ENCODE measurements at regions not wholly inside any gene's neighbourhood (a gene's known extent, or its start where the extent isn't known, plus 50 kb on each side); places are given as distances from the start of the nearest gene placed in this dataset.

GRCh38 chr3:64860536-64860870 is 172.7 kb upstream of the ADAMTS9 start:
- TF ChIP-seq, protein P1, sequence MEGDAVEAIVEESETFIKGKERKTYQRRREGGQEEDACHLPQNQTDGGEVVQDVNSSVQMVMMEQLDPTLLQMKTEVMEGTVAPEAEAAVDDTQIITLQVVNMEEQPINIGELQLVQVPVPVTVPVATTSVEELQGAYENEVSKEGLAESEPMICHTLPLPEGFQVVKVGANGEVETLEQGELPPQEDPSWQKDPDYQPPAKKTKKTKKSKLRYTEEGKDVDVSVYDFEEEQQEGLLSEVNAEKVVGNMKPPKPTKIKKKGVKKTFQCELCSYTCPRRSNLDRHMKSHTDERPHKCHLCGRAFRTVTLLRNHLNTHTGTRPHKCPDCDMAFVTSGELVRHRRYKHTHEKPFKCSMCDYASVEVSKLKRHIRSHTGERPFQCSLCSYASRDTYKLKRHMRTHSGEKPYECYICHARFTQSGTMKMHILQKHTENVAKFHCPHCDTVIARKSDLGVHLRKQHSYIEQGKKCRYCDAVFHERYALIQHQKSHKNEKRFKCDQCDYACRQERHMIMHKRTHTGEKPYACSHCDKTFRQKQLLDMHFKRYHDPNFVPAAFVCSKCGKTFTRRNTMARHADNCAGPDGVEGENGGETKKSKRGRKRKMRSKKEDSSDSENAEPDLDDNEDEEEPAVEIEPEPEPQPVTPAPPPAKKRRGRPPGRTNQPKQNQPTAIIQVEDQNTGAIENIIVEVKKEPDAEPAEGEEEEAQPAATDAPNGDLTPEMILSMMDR (IDR thresholded peaks at IDR 0.05; ENCODE audit: low read depth, low read length), result no peak
- no peak for DNase-seq (ENCODE audit: extremely low read depth, low read depth)

GRCh38 chr3:64859625-64860535 is 172.1 kb upstream of the ADAMTS9 start:
- TF ChIP-seq, protein P1 (IDR thresholded peaks at IDR 0.05; ENCODE audit: low read depth, low read length), result no peak
- DNase-seq (ENCODE audit: extremely low read depth, low read depth), result no peak

DNA sequence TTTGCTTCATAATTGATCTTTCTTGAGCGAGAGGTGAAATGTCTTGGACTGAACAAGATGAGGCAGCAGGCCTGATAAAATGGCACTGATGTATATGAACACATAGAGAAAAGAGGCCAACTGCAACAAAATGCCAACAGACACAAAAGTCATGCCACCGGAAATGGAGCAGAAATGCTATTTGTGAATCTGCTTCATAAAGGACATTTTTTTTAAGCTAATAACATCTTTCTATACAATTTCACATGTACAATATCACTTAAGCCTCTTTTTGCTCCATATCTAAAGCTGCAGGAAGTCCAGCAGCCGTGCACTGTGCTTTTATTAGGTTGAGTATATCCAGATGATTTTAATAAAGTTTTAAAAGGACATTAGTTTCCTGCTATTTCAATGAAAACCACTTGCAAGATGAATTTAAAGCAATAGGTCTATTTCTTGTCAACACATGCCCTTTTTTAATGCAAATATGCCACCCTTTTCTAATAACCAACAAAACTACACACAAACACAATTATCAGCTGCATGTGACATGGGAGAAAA is 169.2 kb upstream of the ADAMTS9 start:
- no peak for DNase-seq (ENCODE audit: extremely low read depth, low read depth)
- TF ChIP-seq, protein P1 (IDR thresholded peaks at IDR 0.05; ENCODE audit: low read depth, low read length), result no peak

DNA sequence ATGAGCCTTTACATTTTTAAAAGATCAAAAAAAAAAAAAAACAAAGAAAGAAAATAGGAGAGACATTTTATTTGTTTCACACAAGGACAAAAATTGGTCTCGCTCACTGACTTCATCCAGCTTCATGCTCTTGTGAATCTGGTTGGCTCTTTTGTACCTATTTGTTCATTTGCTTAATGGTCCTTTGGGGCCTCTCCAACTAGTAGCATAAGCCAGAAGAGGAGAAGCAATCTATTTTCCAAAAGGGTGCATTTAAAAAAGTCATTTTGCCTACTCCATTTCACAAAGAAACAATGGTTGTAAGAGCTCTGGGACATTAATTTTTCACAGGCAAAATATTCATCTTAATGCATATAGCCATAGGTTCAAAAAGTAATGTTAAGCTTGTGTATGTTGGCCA is 168.3 kb upstream of the ADAMTS9 start:
- DNase-seq (ENCODE audit: extremely low read depth, low read depth), result no peak

GRCh38 chr3:64853456-64853855 is 165.7 kb upstream of the ADAMTS9 start:
- TF ChIP-seq, protein P1 (IDR thresholded peaks at IDR 0.05; ENCODE audit: low read depth, low read length), result no peak
- no peak for DNase-seq (ENCODE audit: extremely low read depth, low read depth)

More for the DNA sequence above, 168.3 kb upstream of the ADAMTS9 start:
- TF ChIP-seq, protein P1 (IDR thresholded peaks at IDR 0.05; ENCODE audit: low read depth, low read length), result no peak

DNA sequence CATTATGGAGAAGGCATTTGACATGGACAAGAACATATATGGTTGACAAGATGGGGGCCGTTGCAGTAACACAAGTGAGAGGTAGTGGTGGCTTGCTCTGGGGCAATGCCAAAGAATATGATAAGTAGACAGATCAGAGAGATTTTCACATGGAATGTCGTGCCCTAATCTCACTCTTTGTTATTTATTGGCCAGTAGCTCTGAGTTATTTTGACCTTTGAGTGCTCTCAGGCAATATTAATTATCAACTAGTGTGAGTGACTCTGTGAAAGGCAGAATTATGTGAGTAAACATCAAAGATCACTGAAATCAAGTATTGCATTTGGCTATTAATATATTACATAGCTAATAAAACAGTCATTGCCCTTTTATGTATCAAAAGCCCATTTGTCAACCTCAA is 164.9 kb upstream of the ADAMTS9 start:
- TF ChIP-seq, protein P1 (IDR thresholded peaks at IDR 0.05; ENCODE audit: low read depth, low read length), result no peak
- DNase-seq (ENCODE audit: extremely low read depth, low read depth), result no peak

DNA sequence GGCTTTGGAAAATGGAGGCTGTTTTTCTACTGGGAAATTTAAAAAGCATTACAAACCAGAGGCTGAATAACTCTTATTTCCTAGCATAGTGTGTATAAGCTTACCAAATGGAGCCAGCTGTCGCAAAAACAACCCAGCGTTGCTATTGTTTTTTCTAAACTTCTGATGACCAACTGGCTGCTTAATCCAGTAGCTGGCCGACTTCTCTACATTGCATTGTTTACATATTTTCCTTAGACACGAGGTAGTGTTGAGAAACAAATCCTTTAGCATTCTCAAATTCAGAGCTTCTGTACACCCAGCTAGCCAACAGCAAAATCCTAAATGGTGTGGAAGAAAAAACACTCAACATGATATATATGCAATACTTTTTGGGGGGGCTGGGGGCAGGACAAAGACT is 161.0 kb upstream of the ADAMTS9 start:
- TF ChIP-seq, protein P1 (IDR thresholded peaks at IDR 0.05; ENCODE audit: low read depth, low read length), result no peak

More for the DNA sequence above, 161.0 kb upstream of the ADAMTS9 start:
- DNase-seq (ENCODE audit: extremely low read depth, low read depth), result no peak

All from AG09319 (cell line).